Smooth muscle cell (in vitro differentiated cells): ENCODE measurements at regions not wholly inside any gene's neighbourhood (a gene's known extent, or its start where the extent isn't known, plus 50 kb on each side); places are given as distances from the start of the nearest gene placed in this dataset.

Experiments
- DNase-seq: peaks from one replicate; lab custom pipeline; 2025; ENCODE audit not compliant: unreplicated experiment; lab: John Stamatoyannopoulos, UW
- H2AFZ ChIP-seq: fragments of 200-600 bp; sonication (generic); 2 replicates; pipeline ENCODE4 v1.6.0; 2016; ENCODE audit warnings: antibody characterized with exemption, low read depth, mild to moderate bottlenecking
- H3F3A ChIP-seq: fragments of 200-600 bp; sonication (generic); 2 replicates; pipeline ENCODE4 v1.6.0; 2017; ENCODE audit warnings: antibody characterized with exemption, low read depth
- H3K27ac ChIP-seq: fragments of 200-600 bp; sonication (generic); 2 replicates; pipeline ENCODE4 v1.5.1; 2016; ENCODE audit warnings: low read depth, mild to moderate bottlenecking
- H3K27me3 ChIP-seq: fragments of 200-600 bp; sonication (generic); 2 replicates; pipeline ENCODE4 v1.6.1; 2016; ENCODE audit warnings: low read depth, mild to moderate bottlenecking
- H3K36me3 ChIP-seq: fragments of 200-600 bp; sonication (generic); 2 replicates; pipeline ENCODE4 v1.5.1; 2016; ENCODE audit warnings: low read depth
- H3K4me1 ChIP-seq: fragments of 200-600 bp; sonication (generic); 2 replicates; pipeline ENCODE4 v1.5.1; 2016; ENCODE audit warnings: low read depth
- H3K4me2 ChIP-seq: fragments of 200-600 bp; sonication (generic); 2 replicates; pipeline ENCODE4 v1.6.0; 2016; ENCODE audit warnings: mild to moderate bottlenecking
- H3K4me3 ChIP-seq: fragments of 200-600 bp; sonication (generic); 2 replicates; pipeline ENCODE4 v1.5.1; 2016; ENCODE audit warnings: mild to moderate bottlenecking
- H3K79me2 ChIP-seq: fragments of 200-600 bp; sonication (generic); 2 replicates; pipeline ENCODE4 v1.6.0; 2016; ENCODE audit warnings: low read depth, mild to moderate bottlenecking
- H3K9ac ChIP-seq: fragments of 200-600 bp; sonication (generic); 2 replicates; pipeline ENCODE4 v1.6.0; 2016; ENCODE audit warnings: low read depth
- H3K9me3 ChIP-seq: fragments of 200-600 bp; sonication (generic); replicated peaks from 2 replicates; pipeline ENCODE4 v1.5.1; 2016; ENCODE audit warnings: low read depth
- H4K20me1 ChIP-seq: fragments of 200-600 bp; sonication (generic); 2 replicates; pipeline ENCODE4 v1.6.0; 2016; ENCODE audit warnings: low read depth
- CTCF ChIP-seq: fragments of 200-600 bp; sonication (generic); IDR thresholded peaks from 2 replicates; pipeline ENCODE4 v1.5.1; 2017; ENCODE audit warnings: borderline replicate concordance, mild to moderate bottlenecking, antibody characterized with exemption; ENCODE audit not compliant: insufficient read depth, poor library complexity, severe bottlenecking
- WGBS: methylation state at CpG from one replicate; pipeline ENCODE4 v1.1.7; 2016; ENCODE audit warnings: low lambda C conversion rate; 5-methylcytosine and 5-hydroxymethylcytosine counted together

- no peak for TF ChIP-seq CTCF
- H3K27me3 ChIP-seq, result no peaks in the 10 kb centered on the region
- no peaks in the 10 kb centered on the region for H3F3A ChIP-seq
- H3K27ac ChIP-seq, result no peak overlapping the region
- H3K4me1 ChIP-seq, result no peaks in the 10 kb centered on the region
- no peak overlapping the region for H3K4me2 ChIP-seq
- 92% methylated on average over 18 of the region's 18 CpGs for WGBS
- no peaks in the 10 kb centered on the region for H4K20me1 ChIP-seq
- H2AFZ ChIP-seq, result no peak overlapping the region
- H3K4me3 ChIP-seq, result no peak overlapping the region
- DNase-seq, result no peak
- H3K9ac ChIP-seq, result no peak overlapping the region
- H3K79me2 ChIP-seq, result no peaks in the 10 kb centered on the region
- H3K36me3 ChIP-seq, result no peaks in the 10 kb centered on the region
- no peaks in the 10 kb centered on the region for H3K9me3 ChIP-seq
Observed at GRCh38 chr3:13161771-13162535, 88.7 kb upstream of the IQSEC1 start.

GRCh38 chr3:13161021-13161759 lies 88.0 kb upstream of the IQSEC1 start:
- no peaks in the 10 kb centered on the region for H3F3A ChIP-seq
- H3K27me3 ChIP-seq, result no peaks in the 10 kb centered on the region
- H3K36me3 ChIP-seq, result no peaks in the 10 kb centered on the region
- no peak overlapping the region for H3K27ac ChIP-seq
- no peak for DNase-seq
- no peaks in the 10 kb centered on the region for H3K4me1 ChIP-seq
- no peaks in the 10 kb centered on the region for H4K20me1 ChIP-seq
- H3K9ac ChIP-seq, result no peak overlapping the region
- H3K9me3 ChIP-seq, result no peaks in the 10 kb centered on the region
- H3K4me3 ChIP-seq, result no peak overlapping the region
- no peak overlapping the region for H3K4me2 ChIP-seq
- H3K79me2 ChIP-seq, result no peaks in the 10 kb centered on the region
- H2AFZ ChIP-seq, result no peak overlapping the region
- WGBS, result 71% methylated on average over 21 of the region's 21 CpGs
- peak; percentile 16 for TF ChIP-seq CTCF

GRCh38 chr3:13160619-13161018 lies 87.4 kb upstream of the IQSEC1 start:
- Histone ChIP-seq H3K27ac (no peak overlapping the region), H3F3A (no peaks in the 10 kb centered on the region), H3K36me3 (no peaks in the 10 kb centered on the region), H3K4me1 (no peaks in the 10 kb centered on the region), H3K9me3 (peaks cover 2% of the 10 kb centered on the region), H3K27me3 (no peaks in the 10 kb centered on the region), H3K4me2 (no peak overlapping the region), H2AFZ (no peak overlapping the region), H4K20me1 (no peaks in the 10 kb centered on the region), H3K79me2 (no peaks in the 10 kb centered on the region), H3K9ac (no peak overlapping the region), H3K4me3 (no peak overlapping the region)
- WGBS, result 75% methylated on average over 1 of the region's 1 CpG
- no peak for TF ChIP-seq CTCF
- no peak for DNase-seq

- H3K79me2 ChIP-seq, result no peaks in the 10 kb centered on the region
- 67% methylated on average over 4 of the region's 4 CpGs for WGBS
- H3K4me2 ChIP-seq, result no peak overlapping the region
- H3K4me1 ChIP-seq, result no peaks in the 10 kb centered on the region
- no peaks in the 10 kb centered on the region for H3K36me3 ChIP-seq
- H3K4me3 ChIP-seq, result no peak overlapping the region
- H3K27me3 ChIP-seq, result no peaks in the 10 kb centered on the region
- no peak overlapping the region for H3K9ac ChIP-seq
- no peak overlapping the region for H2AFZ ChIP-seq
- no peak overlapping the region for H3K27ac ChIP-seq
- no peak for DNase-seq
- peaks cover 7% of the 10 kb centered on the region for H3K9me3 ChIP-seq
- no peak for TF ChIP-seq CTCF
- no peaks in the 10 kb centered on the region for H4K20me1 ChIP-seq
- H3F3A ChIP-seq, result no peaks in the 10 kb centered on the region
Observed at GRCh38 chr3:13159890-13160289, 86.7 kb upstream of the IQSEC1 start.
